Panc1 (cell line): ENCODE measurements at regions not wholly inside any gene's neighbourhood (a gene's known extent, or its start where the extent isn't known, plus 50 kb on each side); places are given as distances from the start of the nearest gene placed in this dataset.

Source experiments
- ATAC-seq: fragments of 200-7000 bp; cut with Tn5 transposase; 2 replicates; pipeline ENCODE4 v1.9.1; 2020; ENCODE audit warnings: mild to moderate bottlenecking, moderate library complexity
- BruUV-seq: library from RNA; stranded (reverse); fragments of 400-500 nt; replicated peaks from 2 replicates; lab custom pipeline; 2021; lab: Mats Ljungman, UMichigan
- CTCF ChIA-PET: fragments of 300-600 bp; sonication (Branson Sonifier 250); formaldehyde crosslinking; loops from one replicate; lab custom pipeline; 2022; ENCODE audit warnings: antibody characterized with exemption; lab: Charles Lee
- POLR2A ChIA-PET: fragments of 300-600 bp; sonication (Branson Sonifier 250); formaldehyde crosslinking; loops from one replicate; lab custom pipeline; 2022; ENCODE audit warnings: antibody characterized with exemption; lab: Charles Lee
- DNase-seq: peaks from one replicate; pipeline ENCODE4 v3.0.0-alpha.2; 2010; ENCODE audit warnings: low read depth, low spot score
- H3K27ac ChIP-seq: 2 replicates; pipeline ENCODE4 v1.5.1; 2011; ENCODE audit warnings: mild to moderate bottlenecking, low read length, inconsistent platforms
- H3K27me3 ChIP-seq: fragments of 200-500 bp; sonication (Bioruptor generic); 2 replicates; pipeline ENCODE4 v1.6.0; 2014; ENCODE audit warnings: low read length, inconsistent platforms; ENCODE audit not compliant: control insufficient read depth, insufficient read depth
- H3K36me3 ChIP-seq: fragments of 200-500 bp; sonication (Bioruptor generic); 2 replicates; pipeline ENCODE4 v1.5.1; 2014; ENCODE audit warnings: inconsistent platforms, mild to moderate bottlenecking, low read length, moderate library complexity; ENCODE audit not compliant: control insufficient read depth, insufficient read depth
- H3K4me1 ChIP-seq: 2 replicates; pipeline ENCODE4 v1.5.1; 2011; ENCODE audit warnings: inconsistent platforms, mild to moderate bottlenecking, low read length, moderate library complexity; ENCODE audit not compliant: control insufficient read depth, insufficient read depth
- H3K4me3 ChIP-seq, 2 experiments: 2 replicates each; pipeline ENCODE4 v1.5.1; 2011 to 2012; ENCODE audit warnings: low read depth in 2 of 2, low read length in 2 of 2, mild to moderate bottlenecking in 2 of 2, inconsistent platforms in 1 of 2, moderate library complexity in 1 of 2
- H3K9me3 ChIP-seq: fragments of 200-500 bp; sonication (Bioruptor generic); 2 replicates; pipeline ENCODE4 v1.5.1; 2014; ENCODE audit warnings: low read depth, mild to moderate bottlenecking, inconsistent platforms, low read length, moderate library complexity; ENCODE audit not compliant: control insufficient read depth, insufficient read depth
- POLR2AphosphoS5 ChIP-seq: IDR thresholded peaks from 2 replicates; pipeline ENCODE4 v1.6.1; 2012; ENCODE audit warnings: mild to moderate bottlenecking, low read depth, low read length, moderate library complexity
- REST ChIP-seq, 2 experiments: IDR thresholded peaks; 2 replicates each; pipeline ENCODE4 v1.6.1; 2011 to 2012; ENCODE audit warnings: low read depth in 2 of 2, control low read depth in 1 of 2, low read length in 1 of 2, mild to moderate bottlenecking in 1 of 2, moderate library complexity in 1 of 2; ENCODE audit not compliant: insufficient read depth in 1 of 2
- SIN3A ChIP-seq: IDR thresholded peaks from 2 replicates; pipeline ENCODE4 v1.6.1; 2012; ENCODE audit warnings: low read depth, mild to moderate bottlenecking, low read length, moderate library complexity, borderline replicate concordance; ENCODE audit not compliant: insufficient read depth
- TCF7L2 ChIP-seq: IDR thresholded peaks from 2 replicates; pipeline ENCODE4 v1.6.1; 2011; ENCODE audit warnings: mild to moderate bottlenecking, low read depth, low read length, inconsistent platforms
- in situ Hi-C: cut with HindIII; loops from 2 replicates; pipeline ENCODE4 v1.10.0; 2016; ENCODE audit warnings: low sequenced_read_pairs, low pct_unique_long_range_greater_than_20kb
- intact Hi-C: fragments of 100-400 bp; cut with micrococcal nuclease; formaldehyde crosslinking; loops from one replicate; pipeline ENCODE4 v1.10.0; 2022; ENCODE audit not compliant: unreplicated experiment
- TF ChIP-seq, protein P1 (sequence below): fragments of 450-650 bp; IDR thresholded peaks from 2 replicates; pipeline ENCODE4 v1.5.1; 2017; ENCODE audit warnings: mild to moderate bottlenecking

DNA sequence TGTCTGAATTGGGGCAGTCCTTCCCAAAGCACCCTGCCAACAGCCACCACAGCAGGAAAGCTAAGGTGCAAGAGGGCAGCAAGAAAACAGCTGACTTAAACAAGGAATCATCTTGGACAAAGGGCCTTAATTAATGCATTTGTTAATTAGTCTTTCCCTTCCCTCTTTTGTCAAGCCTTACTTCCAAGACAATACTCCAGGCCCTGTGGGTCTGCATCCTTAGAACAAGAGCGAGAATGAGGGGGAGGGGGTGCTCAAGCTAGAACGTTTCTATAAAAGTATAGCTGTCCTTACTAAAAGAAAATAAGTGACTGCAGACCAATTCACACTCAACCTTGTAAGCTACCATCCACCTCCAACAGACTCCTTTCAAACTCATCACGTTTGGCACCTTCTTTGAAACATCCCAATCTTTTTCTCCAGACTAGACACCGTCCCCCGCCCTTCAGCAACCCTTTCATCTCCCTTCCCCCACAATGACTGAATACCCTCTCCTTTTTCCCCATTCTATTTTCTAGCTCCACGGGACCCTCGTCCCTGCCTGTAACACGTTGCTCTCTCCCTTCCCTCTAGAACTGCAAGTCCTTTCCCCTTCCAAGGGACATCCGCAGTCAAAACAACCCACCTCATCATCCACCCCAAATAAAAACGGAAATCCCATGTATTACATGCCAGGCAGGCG lies 85.7 kb upstream of the RNF38 start:
- TF ChIP-seq REST (IDR thresholded peaks at IDR 0.05; ENCODE audit: insufficient read depth in 1 of 2, low read depth in 2 of 2, low read length in 1 of 2) (no peak), SIN3A (no peak), POLR2AphosphoS5 (no peak), TCF7L2 (no peak)
- TF ChIP-seq, protein P1, sequence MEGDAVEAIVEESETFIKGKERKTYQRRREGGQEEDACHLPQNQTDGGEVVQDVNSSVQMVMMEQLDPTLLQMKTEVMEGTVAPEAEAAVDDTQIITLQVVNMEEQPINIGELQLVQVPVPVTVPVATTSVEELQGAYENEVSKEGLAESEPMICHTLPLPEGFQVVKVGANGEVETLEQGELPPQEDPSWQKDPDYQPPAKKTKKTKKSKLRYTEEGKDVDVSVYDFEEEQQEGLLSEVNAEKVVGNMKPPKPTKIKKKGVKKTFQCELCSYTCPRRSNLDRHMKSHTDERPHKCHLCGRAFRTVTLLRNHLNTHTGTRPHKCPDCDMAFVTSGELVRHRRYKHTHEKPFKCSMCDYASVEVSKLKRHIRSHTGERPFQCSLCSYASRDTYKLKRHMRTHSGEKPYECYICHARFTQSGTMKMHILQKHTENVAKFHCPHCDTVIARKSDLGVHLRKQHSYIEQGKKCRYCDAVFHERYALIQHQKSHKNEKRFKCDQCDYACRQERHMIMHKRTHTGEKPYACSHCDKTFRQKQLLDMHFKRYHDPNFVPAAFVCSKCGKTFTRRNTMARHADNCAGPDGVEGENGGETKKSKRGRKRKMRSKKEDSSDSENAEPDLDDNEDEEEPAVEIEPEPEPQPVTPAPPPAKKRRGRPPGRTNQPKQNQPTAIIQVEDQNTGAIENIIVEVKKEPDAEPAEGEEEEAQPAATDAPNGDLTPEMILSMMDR = no peak
- Histone ChIP-seq H3K4me1 (peaks cover 18% of the 10 kb centered on the region), H3K4me3 (peak overlapping the region; percentile 69 to 73), H3K9me3 (no peaks in the 10 kb centered on the region), H3K27me3 (no peaks in the 10 kb centered on the region), H3K27ac (peak overlapping the region; percentile 72), H3K36me3 (no peaks in the 10 kb centered on the region)
- ChIA-PET CTCF (interaction anchor here (0.5 to 2.3 kb wide), 4 partner anchors 16 to 78 kb away, joined by 3 to 10 read pairs (median 4); no protein-coding TSS in a partner anchor), POLR2A (interaction anchor here (0.6 to 0.7 kb wide), 2 partner anchors 17 to 22 kb away, joined by 3 to 12 read pairs; no protein-coding TSS in a partner anchor)
- BruUV-seq = TSS peak; percentile 84
- ATAC-seq = no peak
- in situ Hi-C loops = no loop called here
- no peak for DNase-seq
- intact Hi-C loops = loop anchor here (5.0 kb wide), 1 partner anchor 72 kb away; no protein-coding TSS in a partner anchor

GRCh38 chr9:36484124-36484523 lies 84.1 kb upstream of the RNF38 start:
- ChIA-PET POLR2A (interaction anchor here (0.5 kb wide), 1 partner anchor 134 kb away, joined by 3 read pairs; no protein-coding TSS in a partner anchor), CTCF (no interaction called here)
- H3K27ac ChIP-seq = no peak overlapping the region
- H3K4me3 ChIP-seq = no peak overlapping the region
- TF ChIP-seq TCF7L2 = no peak
- TF ChIP-seq, protein P1 = no peak
- no peak for TF ChIP-seq REST (IDR thresholded peaks at IDR 0.05; ENCODE audit: insufficient read depth in 1 of 2, low read depth in 2 of 2, low read length in 1 of 2)
- no peak for TF ChIP-seq POLR2AphosphoS5
- no peak for TF ChIP-seq SIN3A
- no peaks in the 10 kb centered on the region for H3K9me3 ChIP-seq
- peaks cover 18% of the 10 kb centered on the region for H3K4me1 ChIP-seq
- in situ Hi-C loops = no loop called here
- intact Hi-C loops = no loop called here
- H3K36me3 ChIP-seq = no peaks in the 10 kb centered on the region
- no peaks in the 10 kb centered on the region for H3K27me3 ChIP-seq
- no peak for DNase-seq
- BruUV-seq = no TSS peak
- no peak for ATAC-seq
